RWPE1 (cell line): ENCODE measurements at regions not wholly inside any gene's neighbourhood (a gene's known extent, or its start where the extent isn't known, plus 50 kb on each side); places are given as distances from the start of the nearest gene placed in this dataset.

Experiments used
- CTCF ChIA-PET: fragments of 350-600 bp; sonication (Branson Sonifier 250); formaldehyde crosslinking; extraction: SDS; loops from one replicate; lab custom pipeline; 2021; lab: Yijun Ruan, JAX
- POLR2A ChIA-PET: fragments of 400-600 bp; formaldehyde crosslinking; extraction: SDS; loops from one replicate; lab custom pipeline; 2020; ENCODE audit warnings: antibody characterized with exemption; ENCODE audit not compliant: low non-redundant PET; lab: Yijun Ruan, JAX
- DNase-seq: peaks from one replicate; pipeline ENCODE4 v3.0.0; 2012; ENCODE audit warnings: low spot score
- H3K27ac ChIP-seq: fragments of 450-650 bp; 2 replicates; pipeline ENCODE4 v1.5.1; 2017
- TF ChIP-seq, protein P1 (sequence below): fragments of 450-650 bp; conservative IDR thresholded peaks from 2 replicates; pipeline ENCODE4 v1.5.1; 2017; ENCODE audit warnings: low read depth, mild to moderate bottlenecking

DNA sequence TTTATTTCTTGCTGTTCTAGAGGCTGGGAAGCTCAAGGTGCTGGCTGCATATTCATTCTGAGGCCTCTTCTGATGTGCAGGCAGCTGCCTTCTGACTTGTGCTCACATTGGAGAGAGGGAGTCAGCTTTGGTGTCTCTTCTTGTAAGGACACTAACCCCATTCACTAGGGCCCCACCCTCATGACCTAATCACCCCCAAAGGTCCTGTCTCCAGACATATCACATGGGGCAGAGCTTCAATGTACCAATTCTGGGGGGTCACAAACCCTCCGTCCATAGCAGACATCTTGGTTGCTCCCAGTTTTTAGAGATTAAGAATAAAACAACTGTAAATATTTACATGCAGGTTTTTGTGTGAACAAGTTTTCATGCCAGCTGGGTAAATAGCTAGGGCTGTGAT lies 109.1 kb downstream of the RTP5 start:
- no peak for DNase-seq
- no peak overlapping the region for H3K27ac ChIP-seq
- POLR2A ChIA-PET, result no interaction called here
- CTCF ChIA-PET, result no interaction called here
- TF ChIP-seq, protein P1, sequence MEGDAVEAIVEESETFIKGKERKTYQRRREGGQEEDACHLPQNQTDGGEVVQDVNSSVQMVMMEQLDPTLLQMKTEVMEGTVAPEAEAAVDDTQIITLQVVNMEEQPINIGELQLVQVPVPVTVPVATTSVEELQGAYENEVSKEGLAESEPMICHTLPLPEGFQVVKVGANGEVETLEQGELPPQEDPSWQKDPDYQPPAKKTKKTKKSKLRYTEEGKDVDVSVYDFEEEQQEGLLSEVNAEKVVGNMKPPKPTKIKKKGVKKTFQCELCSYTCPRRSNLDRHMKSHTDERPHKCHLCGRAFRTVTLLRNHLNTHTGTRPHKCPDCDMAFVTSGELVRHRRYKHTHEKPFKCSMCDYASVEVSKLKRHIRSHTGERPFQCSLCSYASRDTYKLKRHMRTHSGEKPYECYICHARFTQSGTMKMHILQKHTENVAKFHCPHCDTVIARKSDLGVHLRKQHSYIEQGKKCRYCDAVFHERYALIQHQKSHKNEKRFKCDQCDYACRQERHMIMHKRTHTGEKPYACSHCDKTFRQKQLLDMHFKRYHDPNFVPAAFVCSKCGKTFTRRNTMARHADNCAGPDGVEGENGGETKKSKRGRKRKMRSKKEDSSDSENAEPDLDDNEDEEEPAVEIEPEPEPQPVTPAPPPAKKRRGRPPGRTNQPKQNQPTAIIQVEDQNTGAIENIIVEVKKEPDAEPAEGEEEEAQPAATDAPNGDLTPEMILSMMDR, result no peak

DNA sequence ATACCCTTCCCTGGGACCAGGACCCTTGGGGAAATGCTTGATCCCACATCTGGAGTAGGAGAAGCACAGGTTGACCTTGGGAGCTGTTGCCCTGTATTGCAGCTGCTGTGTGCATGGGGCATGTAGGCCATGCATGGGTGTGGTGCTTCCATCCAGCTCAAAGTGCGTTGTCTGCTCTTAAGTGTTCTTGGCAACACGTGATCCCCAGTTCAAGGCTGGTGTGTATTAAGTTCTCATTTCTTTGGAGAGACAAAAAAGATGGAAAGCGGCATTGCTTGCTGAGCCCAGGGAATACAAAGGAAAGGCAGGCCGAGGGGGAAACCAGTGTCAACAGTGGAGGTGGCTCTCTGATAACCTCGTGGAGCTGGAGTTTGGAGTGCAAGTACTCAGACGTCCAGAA lies 110.7 kb downstream of the RTP5 start:
- CTCF ChIA-PET, result no interaction called here
- TF ChIP-seq, protein P1, result no peak

DNA sequence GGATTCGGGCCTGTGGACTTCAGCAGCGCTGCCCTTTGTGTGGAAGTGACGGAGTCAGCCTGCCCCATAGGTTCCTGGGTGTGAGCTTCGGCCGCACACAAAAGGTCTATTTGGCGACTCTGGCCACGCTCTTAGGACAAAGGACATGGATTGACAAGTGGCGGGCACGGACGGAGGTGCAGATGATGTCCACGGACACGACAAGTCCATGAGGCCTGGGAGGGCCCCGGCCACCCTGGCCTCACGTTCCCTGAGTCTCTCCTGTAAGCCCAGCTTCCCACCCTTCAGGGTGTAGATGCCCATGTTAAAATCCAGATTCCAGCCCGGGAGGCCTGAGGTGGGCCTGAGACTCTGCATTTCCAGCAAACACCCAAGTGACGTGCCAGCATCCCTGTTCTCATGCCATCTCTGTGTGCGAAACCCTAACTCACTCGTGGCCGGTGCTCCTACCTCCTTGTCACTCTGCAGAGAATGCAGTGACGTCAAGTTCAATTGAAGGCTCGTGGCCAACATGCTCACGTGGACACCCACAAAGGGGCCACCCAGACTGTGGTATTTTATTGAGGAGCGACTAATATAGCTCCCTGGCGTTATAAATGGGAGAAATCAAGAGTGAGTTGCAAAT lies 111.7 kb downstream of the RTP5 start:
- POLR2A ChIA-PET, result no interaction called here
- CTCF ChIA-PET, result no interaction called here
- DNase-seq, result no peak
- H3K27ac ChIP-seq, result no peak overlapping the region
- TF ChIP-seq, protein P1, result no peak

More for the DNA sequence above, 110.7 kb downstream of the RTP5 start:
- no peak for DNase-seq
- POLR2A ChIA-PET, result no interaction called here
- H3K27ac ChIP-seq, result no peak overlapping the region

DNA sequence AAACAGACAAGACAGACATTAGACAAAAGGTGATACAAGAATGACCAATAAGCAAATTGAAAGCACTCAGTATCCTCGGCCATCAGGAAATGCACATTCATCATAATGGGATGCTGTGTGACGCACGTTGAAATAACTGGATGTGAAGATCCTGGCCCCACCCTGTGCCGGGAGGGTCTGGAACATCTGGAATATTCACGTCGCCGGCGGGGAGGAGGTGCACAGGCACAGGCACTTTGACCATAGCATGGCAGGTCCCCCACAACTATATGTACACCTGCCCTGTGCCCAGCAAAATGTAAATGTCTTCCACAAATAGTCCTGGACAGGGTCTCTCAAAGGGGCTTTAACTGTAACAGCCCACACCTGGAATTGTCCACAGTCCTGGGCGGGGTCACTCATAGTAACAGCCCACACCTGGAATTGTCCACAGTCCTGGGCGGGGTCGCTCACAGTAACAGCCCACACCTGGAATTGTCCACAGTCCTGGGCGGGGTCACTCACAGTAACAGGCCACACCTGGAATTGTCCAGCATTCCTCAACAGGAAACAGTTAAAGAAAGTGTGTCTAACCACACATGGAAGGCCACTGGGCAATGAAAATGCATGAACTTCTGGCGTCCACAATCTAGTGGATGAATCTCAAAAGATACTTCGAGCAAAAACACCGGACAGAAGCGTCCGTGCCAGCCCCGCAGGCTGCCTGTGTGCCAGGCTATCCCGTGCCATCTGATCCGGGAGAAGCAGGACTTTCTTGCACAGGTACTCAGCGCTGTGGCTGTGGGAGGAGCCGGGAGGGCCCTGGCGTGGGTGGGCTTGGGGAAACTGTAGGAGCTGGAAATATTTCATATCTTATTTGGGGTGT lies 113.4 kb downstream of the RTP5 start:
- H3K27ac ChIP-seq, result no peak overlapping the region
- TF ChIP-seq, protein P1, result no peak
- CTCF ChIA-PET, result no interaction called here
- DNase-seq, result no peak
- POLR2A ChIA-PET, result no interaction called here

DNA sequence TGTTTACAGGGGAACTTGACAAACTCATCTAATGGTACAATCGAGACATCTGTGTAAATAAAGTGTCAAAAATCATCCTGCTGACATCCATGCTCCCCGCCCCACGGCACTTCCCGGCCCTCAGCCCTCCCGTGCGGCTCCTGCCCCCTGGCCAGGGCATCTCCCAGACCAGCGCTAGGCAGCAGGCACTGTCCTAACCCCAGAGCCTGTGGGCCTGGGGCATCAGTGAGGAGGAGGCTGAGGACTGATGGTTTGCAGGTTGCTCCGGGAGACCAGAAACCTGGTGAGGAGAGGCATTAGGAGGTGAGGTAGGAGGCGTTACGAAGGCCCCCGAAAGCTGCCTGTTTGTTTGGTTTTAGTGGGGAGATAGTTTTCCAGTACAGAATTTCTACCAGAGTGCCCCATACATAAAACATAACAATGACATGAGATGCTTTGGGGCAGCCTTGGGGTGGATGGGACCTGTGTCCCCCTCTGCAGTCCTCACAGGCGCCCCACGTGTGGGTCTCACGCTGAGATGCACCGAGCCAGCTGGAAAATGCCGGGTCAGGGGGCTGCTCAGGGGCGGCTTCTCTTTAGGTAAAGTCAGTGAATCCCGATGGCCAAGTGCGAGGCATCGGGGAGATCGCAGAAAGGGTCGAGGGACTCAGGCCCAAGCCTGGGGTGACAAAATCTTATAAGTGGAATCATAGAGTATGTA lies 114.2 kb downstream of the RTP5 start:
- ChIA-PET CTCF (no interaction called here), POLR2A (no interaction called here)
- DNase-seq, result no peak
- H3K27ac ChIP-seq, result no peak overlapping the region
- TF ChIP-seq, protein P1, result no peak

DNA sequence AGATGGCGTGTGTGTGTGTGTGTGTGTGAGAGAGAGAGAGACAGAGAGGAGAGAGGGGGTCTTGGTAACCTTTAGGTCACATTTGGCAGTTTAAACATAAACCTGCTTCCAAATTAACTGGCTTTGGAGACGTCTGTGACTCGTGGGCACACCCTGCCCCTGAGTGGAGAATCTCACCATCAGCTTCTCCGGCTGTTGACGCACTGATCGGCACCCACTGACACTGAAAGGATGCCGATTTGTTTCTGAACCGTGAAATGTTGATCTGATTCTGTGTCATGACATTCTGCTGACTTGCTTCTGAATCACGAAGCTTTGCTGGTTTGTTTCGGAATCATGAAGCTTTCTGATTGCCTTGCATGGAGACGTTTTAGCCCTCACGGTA lies 114.7 kb downstream of the RTP5 start:
- TF ChIP-seq, protein P1, result no peak
- POLR2A ChIA-PET, result no interaction called here

More for the DNA sequence above, 114.7 kb downstream of the RTP5 start:
- CTCF ChIA-PET, result interaction anchor here (0.9 kb wide), 1 partner anchor 33 kb away, joined by 3 read pairs; no protein-coding TSS in a partner anchor
- DNase-seq, result no peak
- no peak overlapping the region for H3K27ac ChIP-seq
